Activated CD4-positive, CD25-positive, alpha-beta regulatory T cell treated with anti-CD3 and anti-CD28 coated beads, Interleukin-2, amount 50 U/mL, for 72 hours (primary cell): ENCODE measurements at regions not wholly inside any gene's neighbourhood (a gene's known extent, or its start where the extent isn't known, plus 50 kb on each side); places are given as distances from the start of the nearest gene placed in this dataset.

Source experiments
- DNase-seq: peaks from one replicate; pipeline ENCODE4 v3.0.0; 2021

DNA sequence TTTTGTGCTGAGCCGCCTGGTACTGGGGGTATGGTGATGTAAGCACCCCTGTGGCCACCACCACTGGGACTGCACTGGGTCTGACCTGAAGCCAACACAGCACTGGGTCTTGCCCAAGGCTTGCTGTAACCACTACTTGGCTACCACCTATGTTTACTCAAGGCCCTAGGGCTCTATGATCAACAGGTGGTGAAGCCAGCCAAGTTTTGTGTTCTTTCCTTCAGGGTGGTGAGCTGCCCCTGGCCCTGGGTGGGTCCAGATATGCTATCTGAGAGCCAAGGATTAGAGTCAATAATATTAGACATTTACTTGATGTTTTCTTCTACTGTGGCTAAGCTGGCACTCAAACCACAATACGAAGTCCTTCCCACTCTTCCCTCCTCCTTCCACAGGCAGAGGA, 55.1 kb upstream of the PAGE4 start:
- no peak for DNase-seq

DNA sequence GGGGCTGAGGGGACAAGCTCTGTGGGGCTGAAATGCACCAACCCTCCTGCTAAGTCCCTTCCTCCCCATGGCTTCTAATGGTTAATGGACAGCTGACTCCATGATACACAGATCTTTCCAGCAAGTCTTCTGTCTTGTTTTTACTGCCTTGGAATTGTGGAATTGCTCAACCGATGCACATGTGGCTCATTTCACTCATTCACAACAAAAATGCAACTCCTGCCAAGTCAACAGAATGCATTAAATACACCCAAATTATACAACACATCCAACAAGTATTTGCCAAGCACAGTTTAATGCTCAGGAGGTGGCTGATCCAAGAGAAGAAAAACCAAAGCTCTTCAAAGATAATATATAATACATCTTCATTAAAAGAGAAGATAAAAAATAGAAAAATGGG, 61.9 kb upstream of the PAGE4 start:
- DNase-seq: no peak

GRCh38 chrX:49762175-49762720, 66.5 kb upstream of the PAGE1 start:
- no peak for DNase-seq

DNA sequence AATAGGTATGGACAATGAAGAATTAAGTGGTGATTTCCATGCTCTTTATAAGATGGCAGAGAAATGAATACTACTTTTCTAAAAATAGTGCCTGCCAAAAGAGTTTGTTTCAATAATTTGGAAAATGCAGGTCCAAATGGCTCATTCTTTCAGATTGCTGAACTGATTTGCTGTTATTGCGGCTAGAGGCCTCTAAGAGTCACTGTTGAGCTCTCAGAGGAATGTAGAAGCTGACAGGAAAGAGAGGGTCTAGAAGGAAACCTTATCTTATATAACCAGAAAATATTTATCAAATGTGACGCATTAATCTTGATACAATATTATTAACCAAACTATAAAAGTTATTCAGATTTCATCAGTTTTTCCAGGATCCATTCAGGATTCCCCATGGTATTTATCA, 65.7 kb upstream of the PAGE1 start:
- no peak for DNase-seq

GRCh38 chrX:49760290-49760890, 64.6 kb upstream of the PAGE1 start:
- DNase-seq: no peak

GRCh38 chrX:49756692-49757091, 60.9 kb upstream of the PAGE1 start:
- no peak for DNase-seq

- peak; percentile 37 for DNase-seq
Observed at GRCh38 chrX:49754233-49754857, 58.6 kb upstream of the PAGE1 start.

GRCh38 chrX:49753691-49754090, 57.9 kb upstream of the PAGE1 start:
- DNase-seq: no peak

DNA sequence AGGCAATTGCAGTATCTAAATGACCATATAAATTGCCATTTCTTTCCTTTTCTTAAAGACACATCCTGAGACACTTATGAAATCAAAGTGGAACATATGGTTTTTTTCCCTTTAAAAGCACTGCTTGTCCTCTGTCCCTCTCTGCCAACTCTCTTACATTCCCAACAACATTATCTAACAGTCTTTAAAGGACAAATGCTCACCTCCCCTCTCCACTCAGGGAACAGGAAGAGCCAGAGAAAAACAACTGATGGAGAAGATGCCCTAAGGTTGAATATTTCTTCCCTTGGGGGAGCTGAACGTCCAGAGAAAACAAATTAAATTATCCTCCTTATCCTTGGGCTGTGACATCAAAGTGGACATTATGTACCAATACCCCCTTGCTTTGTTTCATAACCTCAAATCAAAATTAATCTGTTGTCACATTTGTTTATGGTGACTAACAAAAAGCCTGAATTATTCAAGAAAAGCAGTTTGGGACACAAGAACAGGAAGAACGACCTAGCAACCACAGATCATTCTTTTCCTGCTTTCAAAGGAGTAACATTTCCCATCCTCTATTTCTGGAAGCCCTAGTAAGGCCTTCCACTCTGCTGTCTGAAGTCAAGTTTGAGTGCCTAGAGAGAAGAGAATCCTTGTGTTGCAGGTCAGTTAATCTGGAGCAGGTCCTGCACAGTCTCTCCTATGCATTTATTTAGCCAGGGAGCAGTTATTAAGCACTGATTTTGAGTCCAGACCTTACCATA, 52.6 kb upstream of the PAGE1 start:
- no peak for DNase-seq

DNA sequence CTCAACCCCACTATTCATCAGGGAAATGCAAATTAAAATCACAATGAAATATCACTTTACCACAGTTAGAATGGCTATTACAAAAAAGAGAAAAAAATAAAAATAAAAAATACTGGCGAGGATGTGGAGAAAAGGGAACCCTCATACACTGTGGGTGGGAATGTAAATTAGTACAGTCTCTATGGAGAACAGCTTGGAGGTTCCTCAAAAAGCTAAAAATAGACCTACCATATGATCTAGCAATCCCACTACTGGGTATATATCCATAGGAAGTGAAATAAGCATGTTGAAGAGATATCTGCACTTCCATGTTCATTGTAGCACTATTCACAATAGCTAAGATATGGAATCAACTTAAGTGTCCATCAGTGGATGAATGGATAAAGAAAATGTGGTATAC, 50.5 kb upstream of the PAGE1 start:
- DNase-seq: no peak
